Psoas muscle (tissue), 7 donors: ENCODE measurements at regions not wholly inside any gene's neighbourhood (a gene's known extent, or its start where the extent isn't known, plus 50 kb on each side); places are given as distances from the start of the nearest gene placed in this dataset.

ENCODE experiments used
- ATAC-seq, 4 donors: fragments of 200-7000 bp; cut with Tn5 transposase; one replicate each; pipeline ENCODE4 v1.9.1; 2020; ENCODE audit warnings: moderate library complexity in 3 of 4, mild to moderate bottlenecking in 2 of 4
- DNase-seq, 2 donors: peaks; one replicate each; pipeline ENCODE4 v3.0.0-alpha.2; 2020
- H3K27ac ChIP-seq: fragments of 200-600 bp; one replicate; pipeline ENCODE4 v1.8.0; 2022
- H3K27me3 ChIP-seq, 3 donors: fragments of 200-600 bp in 1 of 3; one replicate each; pipeline versions ENCODE4 v1.6.1 to v1.8.0; 2013 to 2022; ENCODE audit warnings: low read length in 2 of 3, mild to moderate bottlenecking in 2 of 3, moderate library complexity in 1 of 3; ENCODE audit not compliant: insufficient read depth in 3 of 3
- H3K36me3 ChIP-seq, 2 donors: fragments of 200-600 bp in 1 of 2; one replicate each; pipeline versions ENCODE4 v1.6.1 to v1.8.0; 2013 to 2022; ENCODE audit warnings: low read depth in 1 of 2, mild to moderate bottlenecking in 1 of 2, moderate library complexity in 1 of 2; ENCODE audit not compliant: insufficient read depth in 1 of 2
- H3K4me1 ChIP-seq: fragments of 200-600 bp; one replicate; pipeline ENCODE4 v1.8.0; 2022
- H3K4me3 ChIP-seq: fragments of 200-600 bp; one replicate; pipeline ENCODE4 v1.8.0; 2022; ENCODE audit warnings: mild to moderate bottlenecking
- H3K9me3 ChIP-seq: fragments of 200-600 bp; one replicate; pipeline ENCODE4 v1.8.0; 2022
- CTCF ChIP-seq: fragments of 200-600 bp; IDR thresholded peaks from one replicate; pipeline ENCODE4 v1.8.0; 2022; ENCODE audit warnings: antibody characterized with exemption
- WGBS, 3 donors: extraction: QIAGEN DNeasy Blood & Tissue Kit; methylation state at CpG; one replicate each; pipeline versions ENCODE4 v1.1.6 to v1.1.7; 2013; 5-methylcytosine and 5-hydroxymethylcytosine counted together
- intact Hi-C, 2 donors: fragments of 100-400 bp; cut with DNase I; formaldehyde crosslinking; loops; one replicate each; pipeline versions ENCODE4 v1.11.0 to v1.14.2; 2022
- donor health status: healthy with polysubstance abuse.
- donor health status: DM: no; HTN: no; CAD: no; lungs with moderate emphysema.
- donor health status: Bipolar disorder and iron deficiency.
- donor health status: healthy.
- donor health status: DM: yes; HTN: yes; CAD: no.
- donor health status: DM: no; HTN: no; CAD: no.
- donor health status: DM: yes; HTN: yes; CAD: no.

GRCh38 chr13:50687545-50687944 is 155.9 kb downstream of the DLEU7 start:
- H3K27me3 ChIP-seq = no peaks in the 10 kb centered on the region
- intact Hi-C loops = no loop called here
- 92 to 95% (median 93%) methylated on average over 4 of the region's 4 CpGs for WGBS, 3 donors
- H3K27ac ChIP-seq = no peak overlapping the region
- TF ChIP-seq CTCF = no peak
- no peaks in the 10 kb centered on the region for H3K9me3 ChIP-seq
- ATAC-seq (no peak), DNase-seq (no peak)
- H3K36me3 ChIP-seq = no peaks in the 10 kb centered on the region
- H3K4me1 ChIP-seq = peaks cover 17% of the 10 kb centered on the region
- H3K4me3 ChIP-seq = no peak overlapping the region

GRCh38 chr13:50690006-50690405 is 153.5 kb downstream of the DLEU7 start:
- intact Hi-C loops = no loop called here

GRCh38 chr13:50691176-50691680 is 152.3 kb downstream of the DLEU7 start:
- 43 to 67% (median 51%) methylated on average over 3 of the region's 3 CpGs for WGBS, 3 donors
- ATAC-seq = no peak
- peaks cover 16% of the 10 kb centered on the region for H3K4me1 ChIP-seq
- H3K36me3 ChIP-seq = no peaks in the 10 kb centered on the region
- H3K27ac ChIP-seq = no peak overlapping the region
- intact Hi-C loops = no loop called here
- H3K9me3 ChIP-seq = no peaks in the 10 kb centered on the region
- TF ChIP-seq CTCF = no peak
- H3K27me3 ChIP-seq = no peaks in the 10 kb centered on the region
- no peak overlapping the region for H3K4me3 ChIP-seq
- DNase-seq = no peak

More at GRCh38 chr13:50690006-50690405, 153.5 kb downstream of the DLEU7 start:
- no peak overlapping the region for H3K4me3 ChIP-seq
- no peak overlapping the region for H3K27ac ChIP-seq
- no peaks in the 10 kb centered on the region for H3K27me3 ChIP-seq
- TF ChIP-seq CTCF = no peak
- no peak for ATAC-seq
- H3K36me3 ChIP-seq = no peaks in the 10 kb centered on the region
- H3K9me3 ChIP-seq = no peaks in the 10 kb centered on the region
- peaks cover 28% of the 10 kb centered on the region for H3K4me1 ChIP-seq
- no peak for DNase-seq

- H3K27me3 ChIP-seq = no peaks in the 10 kb centered on the region
- no peak for ATAC-seq
- WGBS, 3 donors = 54 to 76% (median 67%) methylated on average over 7 of the region's 7 CpGs
- H3K4me3 ChIP-seq = no peak overlapping the region
- peaks cover 14% of the 10 kb centered on the region for H3K4me1 ChIP-seq
- H3K36me3 ChIP-seq = no peaks in the 10 kb centered on the region
- no peak for DNase-seq
- no peak overlapping the region for H3K27ac ChIP-seq
- no peaks in the 10 kb centered on the region for H3K9me3 ChIP-seq
- intact Hi-C loops = no loop called here
- no peak for TF ChIP-seq CTCF
Observed at GRCh38 chr13:50691681-50692263, 151.7 kb downstream of the DLEU7 start.

- peaks cover 18% of the 10 kb centered on the region for H3K4me1 ChIP-seq
- H3K27me3 ChIP-seq = no peaks in the 10 kb centered on the region
- ATAC-seq = no peak
- H3K27ac ChIP-seq = no peak overlapping the region
- no peak overlapping the region for H3K4me3 ChIP-seq
- no peak for TF ChIP-seq CTCF
- DNase-seq = no peak
- no peaks in the 10 kb centered on the region for H3K36me3 ChIP-seq
- H3K9me3 ChIP-seq = no peaks in the 10 kb centered on the region
- intact Hi-C loops = no loop called here
Observed at GRCh38 chr13:50692396-50692915, 151.0 kb downstream of the DLEU7 start.
